Renal pelvis (tissue), 1 donor: ENCODE measurements at regions not wholly inside any gene's neighbourhood (a gene's known extent, or its start where the extent isn't known, plus 50 kb on each side); places are given as distances from the start of the nearest gene placed in this dataset.
"Not testable (repeated sequence)": the region's sequence is repeated elsewhere in the genome, so short reads cannot be mapped to it uniquely, and the experiment has no call there.

ENCODE experiments used
- DNase-seq: peaks from one replicate; pipeline ENCODE4 v3.0.0-alpha.2; 2013

DNA sequence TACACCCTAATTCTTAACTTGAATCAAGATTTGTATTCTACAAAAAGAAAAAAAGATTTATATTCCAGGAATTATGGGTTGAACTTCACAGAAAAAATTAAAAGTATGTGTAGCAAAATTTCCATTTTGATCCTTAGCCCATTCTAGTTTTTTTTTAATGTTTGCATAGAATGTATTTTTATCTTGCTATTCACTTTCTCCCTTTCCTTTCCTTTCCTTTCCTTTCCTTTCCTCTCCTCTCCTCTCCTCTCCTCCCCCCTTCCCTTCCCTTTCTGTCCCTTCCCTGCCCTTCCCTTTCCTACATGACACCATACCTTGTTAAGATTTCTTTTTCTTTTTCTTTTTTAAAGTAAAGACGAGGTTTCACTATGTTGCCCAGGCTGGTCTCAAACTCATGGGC is 542.5 kb upstream of the PTGER4 start:
- no peak for DNase-seq

DNA sequence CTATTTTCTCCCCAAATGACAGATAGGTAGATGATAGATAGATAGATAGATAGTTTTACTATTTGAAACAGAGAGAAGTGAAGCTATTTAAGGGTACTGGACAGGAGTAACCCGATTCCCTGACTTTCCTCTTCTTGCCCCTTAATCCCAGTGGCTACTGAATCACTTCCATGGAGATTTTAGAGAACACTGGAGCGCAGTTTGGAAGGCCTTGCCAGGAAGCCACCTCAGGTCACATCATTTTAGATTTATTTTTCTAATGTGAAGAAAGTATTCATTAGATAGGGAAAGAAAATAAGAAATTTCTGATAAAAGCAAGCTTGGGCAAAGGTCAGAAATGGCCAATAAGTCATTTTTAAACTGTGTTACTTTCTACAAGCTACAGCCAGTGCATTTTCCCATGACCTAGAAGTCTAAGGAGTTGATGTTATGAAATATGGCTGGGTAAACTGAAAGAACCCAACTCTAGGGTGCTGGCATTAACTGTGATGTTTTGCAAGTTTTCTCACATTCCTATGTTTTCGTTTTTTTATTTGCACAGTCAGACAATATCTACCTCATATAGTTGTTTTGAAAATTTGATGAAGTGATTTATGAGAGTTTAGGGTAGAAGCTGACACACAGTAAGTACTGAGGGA is 544.7 kb upstream of the PTGER4 start:
- DNase-seq: no peak

DNA sequence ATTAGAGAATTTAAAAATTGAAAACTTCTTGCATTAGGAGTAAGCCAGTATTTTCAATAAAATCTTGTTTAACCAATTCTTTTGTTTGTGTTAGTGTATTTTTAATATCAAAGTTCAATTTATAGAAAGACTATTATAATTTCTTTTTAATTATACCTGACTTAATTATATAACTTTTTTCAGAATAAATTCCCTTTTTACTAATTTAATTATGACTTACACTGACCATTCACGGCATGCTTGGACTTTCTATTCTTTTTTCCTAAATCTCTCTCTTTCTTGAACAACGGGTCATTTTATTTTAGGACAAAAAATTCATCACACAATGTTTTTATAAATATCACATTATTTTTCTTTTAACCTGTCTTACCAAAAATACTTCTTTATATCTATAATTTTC is 555.3 kb upstream of the PTGER4 start:
- DNase-seq: no peak

DNA sequence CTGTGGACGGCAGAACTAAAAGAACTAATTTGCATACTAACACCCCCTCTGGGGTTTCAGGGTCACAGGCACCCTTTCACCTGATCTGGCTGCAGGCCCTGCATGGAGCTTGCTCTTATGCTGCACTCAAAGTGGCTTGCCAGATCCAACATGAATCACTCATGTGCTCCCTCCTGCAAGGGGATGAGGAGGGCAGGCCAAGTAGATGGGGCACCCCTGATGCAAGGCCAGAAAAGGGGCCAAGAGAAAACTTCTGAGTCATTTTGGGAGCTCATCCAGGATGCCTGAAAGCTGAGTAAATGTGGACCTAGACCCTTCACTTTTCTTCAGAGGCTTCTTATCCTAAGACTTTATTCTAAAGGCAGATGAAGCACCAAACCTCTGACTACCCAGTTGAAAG is 558.5 kb upstream of the PTGER4 start:
- no peak for DNase-seq

DNA sequence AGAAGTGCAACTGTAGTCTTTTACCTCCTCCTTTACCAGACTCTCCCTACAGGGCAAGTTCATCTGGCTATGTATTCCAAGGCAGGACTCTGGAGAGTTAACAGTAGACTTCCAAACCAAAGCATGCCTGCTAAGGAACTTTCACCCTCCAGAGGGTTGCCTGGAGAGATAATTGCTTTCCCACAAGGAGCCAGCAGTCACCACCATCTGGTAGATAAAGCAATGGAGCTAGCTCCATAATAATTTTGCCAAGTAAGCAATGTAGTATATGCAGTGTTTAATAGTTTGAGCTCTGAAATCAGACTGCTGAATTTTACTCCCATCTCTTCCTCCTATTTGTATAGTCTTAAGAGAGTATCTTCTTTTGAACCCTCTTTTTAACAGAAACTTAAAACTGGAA is 566.8 kb upstream of the PTGER4 start:
- DNase-seq: no peak

DNA sequence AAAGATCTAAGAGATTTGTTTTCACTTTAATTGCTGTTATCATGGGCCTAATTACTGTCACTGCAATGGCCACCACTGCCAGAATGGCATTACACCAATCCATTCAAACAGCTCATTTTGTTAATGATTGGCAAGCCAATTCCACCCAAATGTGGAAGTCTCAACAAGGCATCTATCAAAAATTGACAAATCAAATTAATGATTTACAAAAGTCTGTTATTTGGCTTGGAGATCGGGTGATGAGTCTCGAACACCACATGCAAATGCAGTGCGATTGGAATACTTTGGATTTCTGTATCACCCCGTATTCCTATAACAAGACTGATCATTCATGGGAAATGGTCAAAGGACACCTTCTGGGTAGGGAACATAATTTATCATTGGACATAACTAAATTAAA is 568.7 kb upstream of the PTGER4 start:
- DNase-seq: not testable (repeated sequence)

DNA sequence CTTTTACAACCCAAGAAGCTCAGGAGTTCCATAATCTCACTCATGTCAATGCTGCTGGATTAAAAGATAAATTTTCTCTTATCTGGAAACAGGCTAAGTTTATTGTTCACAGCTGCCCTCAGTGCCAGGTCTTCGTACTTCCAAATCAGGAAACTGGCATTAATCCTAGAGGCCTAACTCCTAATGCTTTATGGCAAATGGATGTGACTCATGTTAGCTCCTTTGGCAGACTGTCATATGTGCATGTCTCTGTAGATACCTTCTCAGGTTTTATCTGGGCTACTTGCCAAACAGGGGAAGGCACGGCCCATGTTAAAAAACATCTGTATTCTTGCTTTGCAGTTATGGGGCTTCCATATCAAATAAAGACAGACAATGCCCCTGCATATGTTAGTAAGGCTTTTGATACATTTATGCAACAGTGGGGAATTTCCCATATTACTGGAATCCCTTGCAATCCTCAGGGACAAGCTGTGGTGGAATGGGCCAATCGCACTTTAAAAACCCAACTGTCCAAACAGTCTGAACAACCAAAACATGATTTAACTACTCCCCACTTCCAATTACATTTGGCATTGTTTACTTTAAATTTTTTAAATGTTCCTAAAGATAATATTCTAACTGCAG is 570.8 kb upstream of the PTGER4 start:
- not testable (repeated sequence) for DNase-seq

DNA sequence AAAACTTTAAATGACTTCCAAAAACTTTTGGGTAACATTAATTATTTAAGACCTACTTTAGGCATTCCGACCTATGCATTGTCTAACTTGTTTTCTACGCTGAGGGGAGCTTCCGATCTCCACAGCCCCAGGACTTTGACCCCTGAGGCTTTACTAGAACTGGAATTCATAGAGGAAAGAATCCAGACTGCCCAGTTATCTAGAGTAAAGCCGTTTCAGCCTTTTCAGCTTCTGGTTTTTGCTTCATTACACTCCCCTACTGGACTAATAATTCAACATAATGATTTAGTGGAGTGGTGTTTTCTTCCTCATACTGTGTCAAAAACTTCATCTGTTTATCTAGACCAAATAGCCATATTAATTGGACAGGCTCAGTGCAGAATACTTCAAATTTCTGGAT is 571.9 kb upstream of the PTGER4 start:
- DNase-seq: not testable (repeated sequence)

DNA sequence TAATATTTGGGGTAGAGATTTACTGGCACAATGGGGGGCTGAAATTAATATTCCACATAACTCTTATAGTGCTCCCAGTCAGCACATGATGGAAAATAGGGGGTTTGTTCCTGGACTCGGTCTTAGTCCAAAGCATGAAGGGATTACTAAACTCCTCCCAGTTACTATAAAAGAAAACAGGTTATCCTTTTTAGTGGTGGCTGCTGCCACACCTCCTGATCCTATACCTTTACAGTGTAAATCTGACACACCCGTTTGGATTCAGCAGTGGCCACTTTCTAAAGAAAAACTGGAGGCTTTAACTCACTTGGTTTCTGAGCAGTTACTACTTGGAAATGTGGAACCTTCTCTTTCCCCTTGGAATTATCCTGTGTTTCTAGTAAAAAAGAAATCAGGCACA is 572.9 kb upstream of the PTGER4 start:
- no peak for DNase-seq

DNA sequence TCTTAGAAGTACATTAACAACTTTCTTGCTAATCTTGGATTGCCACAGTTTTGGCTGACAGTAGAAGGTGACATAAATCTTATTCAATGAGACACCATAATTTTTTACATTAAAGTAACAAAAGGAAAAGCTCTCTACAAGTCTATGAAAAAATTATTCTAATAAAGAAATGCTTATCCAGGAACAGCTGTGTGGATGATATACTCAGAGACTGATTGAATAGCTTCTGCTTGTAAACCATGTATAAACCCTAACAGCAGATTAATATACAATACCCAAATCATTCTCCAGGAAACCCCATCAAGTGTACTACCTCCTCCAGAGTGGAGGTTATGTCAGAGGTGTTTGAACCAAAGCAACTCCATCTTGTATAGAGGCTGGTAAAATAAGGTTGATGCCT is 581.4 kb upstream of the PTGER4 start:
- no peak for DNase-seq

DNA sequence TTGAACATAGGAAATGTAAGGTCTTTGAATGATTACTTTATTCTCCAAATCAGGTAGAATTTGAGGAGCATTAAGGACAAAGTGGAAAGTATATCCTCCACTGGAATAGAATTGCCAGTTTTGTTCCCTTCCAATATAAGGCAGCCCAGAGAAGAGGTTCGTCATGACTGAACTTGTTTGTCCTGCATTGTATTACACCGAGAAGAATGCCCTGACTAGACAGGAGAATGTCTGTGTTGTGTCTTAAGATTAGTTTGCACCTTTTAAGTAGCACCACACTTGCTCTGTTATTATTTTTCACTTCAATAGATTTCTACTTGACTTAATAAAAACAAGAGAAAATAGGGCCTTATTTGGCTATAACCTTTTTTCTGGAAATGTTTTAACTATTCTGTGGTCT is 586.2 kb upstream of the PTGER4 start:
- no peak for DNase-seq

DNA sequence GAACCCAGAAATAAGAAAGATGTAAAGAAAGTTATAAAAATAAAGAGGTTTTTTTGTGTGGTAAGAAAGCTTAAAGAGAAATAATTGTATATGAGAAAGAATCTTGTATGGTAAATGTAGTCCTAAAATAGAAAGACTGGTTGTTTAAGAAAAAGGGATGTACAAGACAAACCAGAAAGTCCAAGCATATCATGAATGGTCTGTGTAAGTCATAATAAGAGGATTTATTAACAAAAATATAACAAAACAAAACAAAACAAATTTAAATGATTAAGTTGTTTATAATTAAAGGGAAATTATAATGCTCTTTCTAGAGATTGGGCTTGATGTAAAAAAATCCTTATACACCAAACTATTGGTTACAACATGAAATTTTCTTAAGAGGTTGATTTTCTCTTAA is 590.4 kb upstream of the PTGER4 start:
- no peak for DNase-seq

DNA sequence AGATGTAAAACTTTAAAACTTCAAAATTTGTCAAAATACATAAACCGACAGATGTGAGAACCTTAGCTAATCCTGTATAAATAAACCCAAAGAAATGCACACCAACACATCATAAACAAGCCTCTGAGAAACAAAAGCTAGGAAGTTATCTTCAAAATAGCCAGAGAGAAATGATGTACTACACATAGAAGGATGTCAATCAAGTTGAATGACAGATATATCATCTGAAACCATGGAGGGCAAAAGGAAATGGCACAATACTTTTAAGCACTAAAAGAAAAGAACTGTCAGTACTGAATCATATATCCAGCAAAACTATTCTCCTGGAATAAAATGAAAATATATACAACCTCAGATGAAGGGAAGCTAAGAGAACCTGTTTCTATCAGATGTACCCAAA is 595.1 kb upstream of the PTGER4 start:
- DNase-seq: no peak

DNA sequence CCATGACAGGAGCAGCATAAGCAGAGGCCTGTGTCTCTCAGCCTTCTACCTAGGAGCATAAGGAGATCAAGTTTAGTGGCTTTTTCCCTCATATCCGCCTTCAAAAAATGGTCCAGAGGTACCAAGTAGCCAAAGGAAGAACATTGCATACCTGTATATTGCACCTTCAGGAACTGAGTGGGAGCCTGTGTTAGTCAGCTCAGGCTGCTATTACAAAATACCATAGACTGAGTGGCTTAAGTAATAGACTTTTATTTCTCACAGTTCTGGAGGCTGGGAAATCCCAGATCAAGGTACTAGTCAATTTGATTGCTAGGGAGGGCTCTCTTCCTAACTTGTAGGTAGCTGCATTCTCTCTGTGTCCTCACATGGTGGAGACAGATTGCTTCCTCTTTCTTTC is 597.4 kb upstream of the PTGER4 start:
- DNase-seq: no peak

DNA sequence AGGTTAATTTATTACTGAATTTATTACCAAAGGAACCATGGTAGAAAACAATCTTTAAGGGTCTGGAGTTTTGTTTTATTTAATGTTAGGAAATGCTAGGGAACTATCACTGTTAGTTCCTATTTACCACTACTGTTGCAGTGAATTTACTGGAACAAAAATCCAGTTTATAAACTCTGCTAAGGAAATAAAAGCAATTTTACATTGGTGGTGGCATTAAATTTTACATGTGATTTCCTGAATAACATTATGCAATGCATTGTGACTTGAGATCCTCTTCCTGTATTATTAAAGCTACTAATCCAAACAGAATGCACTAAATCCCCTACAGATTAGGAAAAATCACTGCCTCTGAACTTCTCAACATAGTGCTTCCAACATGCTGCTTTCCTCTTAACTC is 599.5 kb upstream of the PTGER4 start:
- no peak for DNase-seq

DNA sequence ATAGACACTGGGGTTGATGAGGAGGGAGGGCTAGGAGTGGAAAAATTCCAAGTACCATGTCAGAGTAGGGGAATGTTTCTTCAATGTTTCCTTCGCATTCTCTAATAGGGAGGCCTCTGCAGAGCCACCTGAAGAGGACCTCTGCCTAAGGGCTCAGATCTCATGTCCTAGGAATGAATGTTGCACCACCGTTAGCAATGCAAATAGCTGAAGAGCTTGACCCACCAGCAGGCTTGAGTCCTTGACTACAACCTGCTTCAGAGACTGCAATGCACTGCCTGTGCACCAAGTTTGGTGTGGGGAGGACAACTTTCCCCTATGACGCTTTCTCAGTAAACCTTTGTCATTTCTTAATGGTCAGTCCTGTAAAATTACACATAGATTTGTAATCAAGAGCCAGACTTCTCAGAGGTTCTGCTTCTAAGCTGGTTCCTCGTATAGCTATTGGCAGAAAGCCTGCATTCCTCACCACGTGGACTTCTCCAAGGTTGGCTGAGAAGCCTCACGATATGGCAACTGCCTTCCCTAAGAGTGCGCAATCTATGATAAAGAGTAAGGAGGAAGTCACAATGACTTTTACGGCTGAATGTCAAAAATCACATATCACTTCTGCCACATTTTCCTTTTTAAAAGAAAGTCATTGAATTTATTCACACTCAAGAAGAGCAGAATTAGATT is 600.7 kb upstream of the PTGER4 start:
- DNase-seq: no peak

DNA sequence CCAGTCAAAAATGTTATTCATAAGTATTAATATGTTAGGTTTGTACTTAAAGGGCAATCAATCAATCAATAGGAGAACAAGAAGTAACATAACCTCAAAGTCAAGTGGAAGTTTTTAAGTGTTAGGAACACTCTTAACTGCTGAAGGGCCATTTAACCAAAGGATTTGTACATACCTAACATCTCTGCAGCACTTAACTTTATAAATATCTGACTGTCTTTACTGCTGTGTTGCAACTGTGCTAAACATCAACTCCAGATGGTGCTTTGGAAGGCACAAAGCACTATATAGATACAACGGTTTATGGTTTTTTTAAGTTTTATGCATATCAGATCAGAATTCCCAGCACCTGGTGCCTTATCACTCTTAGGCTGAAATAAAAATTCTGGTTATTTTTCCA is 604.9 kb upstream of the PTGER4 start:
- no peak for DNase-seq

DNA sequence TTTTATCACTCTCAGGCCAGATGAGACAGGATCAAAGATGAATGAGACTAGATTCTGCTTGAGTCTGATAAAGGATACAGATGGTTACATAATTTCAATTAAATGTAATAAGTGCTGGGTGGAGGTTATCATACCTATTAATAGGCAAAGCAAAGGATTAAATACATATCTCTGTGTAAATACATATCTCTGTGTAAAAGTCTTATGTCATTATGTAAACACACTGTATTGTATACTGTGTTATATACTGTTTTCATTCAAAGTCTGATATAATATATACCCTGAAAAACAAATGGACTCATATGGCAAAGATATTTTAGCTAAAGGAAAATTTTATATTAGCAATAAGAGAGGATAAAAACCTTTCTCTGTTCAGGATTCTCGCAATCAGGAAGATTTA is 605.8 kb upstream of the PTGER4 start:
- DNase-seq: no peak

DNA sequence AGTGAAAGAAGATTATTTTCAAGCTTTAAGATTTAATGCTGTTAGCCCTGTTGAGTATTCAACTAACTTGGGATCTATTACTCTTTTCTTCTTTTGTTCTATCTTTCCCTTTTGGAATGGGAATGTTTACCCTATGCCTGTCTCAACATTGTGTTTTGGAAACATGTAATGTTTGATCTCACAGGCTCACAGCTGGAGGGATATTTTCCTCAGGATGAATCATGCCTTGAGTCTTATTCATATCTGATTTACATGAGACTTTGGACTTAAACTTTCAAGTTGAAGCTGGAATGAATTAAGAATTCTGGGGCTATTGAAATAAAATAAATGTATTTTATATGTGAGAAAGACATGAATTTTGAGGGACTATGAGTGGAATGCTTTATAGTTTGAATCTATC is 607.8 kb upstream of the PTGER4 start:
- no peak for DNase-seq

DNA sequence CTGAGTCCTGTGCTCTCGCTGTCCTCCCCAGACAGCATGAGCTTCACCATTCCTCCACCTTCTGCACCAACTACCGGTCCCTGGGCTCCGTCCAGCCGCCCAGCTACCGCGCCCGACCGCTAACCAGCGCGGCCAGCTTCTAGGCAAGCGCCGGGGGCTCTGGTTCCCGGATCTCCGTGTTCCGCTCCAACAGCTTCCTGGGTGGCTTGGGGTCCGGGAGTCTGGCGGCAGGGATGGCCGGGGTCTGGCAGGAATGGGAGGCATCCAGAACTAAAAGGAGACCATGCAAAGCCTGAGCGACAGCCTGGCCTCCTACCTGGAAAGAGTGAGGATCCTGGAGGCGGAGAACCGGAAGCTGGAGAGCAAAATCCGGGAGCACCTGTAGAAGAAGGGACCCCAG is 613.1 kb upstream of the PTGER4 start:
- no peak for DNase-seq

DNA sequence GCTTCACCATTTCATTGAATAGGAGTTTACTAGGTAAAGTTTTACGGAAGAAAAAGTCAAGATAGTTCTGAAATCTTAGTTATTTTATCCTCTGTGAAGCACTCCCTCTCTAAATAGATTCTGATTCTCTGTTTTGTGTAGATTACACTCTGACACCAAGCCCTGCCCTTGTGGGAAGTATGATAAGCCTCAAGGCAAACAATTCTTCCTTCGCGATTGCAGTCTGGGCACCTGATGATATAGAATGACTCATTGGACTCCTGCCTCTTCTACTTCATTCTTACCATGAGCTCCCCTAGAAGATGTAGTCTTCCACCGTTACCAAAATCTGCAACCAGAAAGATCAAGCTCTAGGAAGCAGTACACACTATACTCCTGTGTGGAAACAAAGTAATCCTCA is 626.9 kb upstream of the PTGER4 start:
- no peak for DNase-seq

DNA sequence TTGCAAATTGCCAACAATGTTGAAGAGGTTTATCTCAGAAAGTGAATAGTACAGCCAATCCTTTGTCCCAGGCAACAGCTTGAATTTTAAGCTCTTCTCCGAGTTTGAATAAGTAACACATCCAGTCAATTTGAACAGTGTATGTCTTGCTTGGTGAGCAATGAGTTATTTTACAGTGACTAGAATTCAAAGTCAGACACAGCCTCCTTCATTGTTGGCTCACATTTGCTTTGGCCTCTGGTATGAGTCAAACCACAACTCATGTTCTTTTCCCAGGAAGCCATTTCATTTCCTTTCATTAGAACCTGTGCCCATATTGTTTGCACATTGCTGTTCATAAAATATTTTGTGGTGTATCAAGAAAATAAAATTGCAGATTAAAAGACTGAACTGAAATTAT is 622.0 kb upstream of the DAB2 start:
- DNase-seq: no peak

DNA sequence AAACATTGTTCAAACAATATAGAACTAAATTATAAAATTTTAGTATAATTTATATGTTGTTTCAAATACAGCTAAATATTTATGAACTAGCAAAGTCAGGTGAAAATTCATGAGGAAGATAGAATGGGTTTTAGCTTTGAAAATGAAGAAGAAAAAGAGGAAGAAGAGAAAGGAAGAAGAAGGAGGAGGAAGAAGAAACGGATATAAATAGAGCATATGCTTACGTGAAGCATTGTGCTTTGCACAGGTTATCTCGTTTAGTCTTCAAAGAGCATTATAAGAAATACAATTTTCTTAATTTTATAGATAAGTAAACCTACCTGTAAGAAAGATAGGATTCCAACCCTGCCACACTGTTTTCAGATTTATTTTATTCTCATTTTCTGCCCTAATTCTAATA is 620.6 kb upstream of the DAB2 start:
- no peak for DNase-seq

DNA sequence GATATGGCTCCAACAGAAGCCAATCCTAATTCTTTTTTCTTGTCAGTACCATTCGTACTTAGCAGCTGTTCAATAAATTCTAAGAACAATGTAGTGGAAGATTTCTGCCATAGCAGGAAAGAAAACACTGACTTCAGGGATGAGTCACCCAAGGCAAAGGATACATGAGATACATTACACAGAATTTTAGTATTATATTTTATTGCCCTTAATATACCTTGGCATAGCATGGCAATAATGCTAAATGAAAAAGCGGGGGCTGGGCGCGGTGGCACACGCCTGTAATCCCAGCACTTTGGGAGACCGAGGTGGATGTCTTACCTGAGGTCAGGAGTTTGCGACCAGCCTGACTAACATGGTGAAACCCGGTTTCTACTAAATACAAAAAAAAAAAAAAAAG is 619.1 kb upstream of the DAB2 start:
- no peak for DNase-seq
